Activated CD4-positive, alpha-beta T cell treated with anti-CD3 and anti-CD28 coated beads, Interleukin-2, Interleukin-6, amounts not matched to agents 100 ng/mL and 50 ng/mL, durations not matched to agents 16 hours and 8 hours (primary cell): ENCODE measurements at regions not wholly inside any gene's neighbourhood (a gene's known extent, or its start where the extent isn't known, plus 50 kb on each side); places are given as distances from the start of the nearest gene placed in this dataset.
"Not testable (repeated sequence)": the region's sequence is repeated elsewhere in the genome, so short reads cannot be mapped to it uniquely, and the experiment has no call there.

Source experiments
- DNase-seq: peaks from one replicate; pipeline ENCODE4 v3.0.0-alpha.2; 2020

DNA sequence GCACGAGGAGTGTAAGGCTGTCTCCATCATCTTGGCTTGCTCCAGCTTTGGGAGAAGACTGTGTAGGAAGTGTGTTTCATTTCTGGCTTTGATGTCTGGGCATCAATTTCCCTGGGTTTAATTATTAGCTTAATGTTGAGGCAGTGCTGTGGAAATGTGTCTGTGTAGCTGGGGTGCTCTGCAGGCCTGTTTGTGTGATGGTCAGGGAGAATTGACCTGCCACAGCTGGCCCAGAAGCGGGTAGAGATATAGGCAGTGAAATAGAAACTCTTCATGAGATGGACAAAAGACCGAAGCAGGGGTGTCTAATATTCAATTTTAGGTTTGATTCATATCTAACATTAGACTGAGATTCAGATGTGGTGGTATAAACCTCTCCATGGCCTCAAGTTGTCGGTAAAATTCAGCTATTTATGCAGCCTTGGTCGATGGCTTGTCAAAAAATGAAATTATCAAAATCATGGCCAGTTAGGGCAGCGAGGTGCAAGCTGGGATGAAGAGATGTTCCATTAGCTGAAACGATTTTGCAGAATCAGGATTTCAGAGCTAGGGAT is 95.3 kb upstream of the SNX9 start:
- no peak for DNase-seq

DNA sequence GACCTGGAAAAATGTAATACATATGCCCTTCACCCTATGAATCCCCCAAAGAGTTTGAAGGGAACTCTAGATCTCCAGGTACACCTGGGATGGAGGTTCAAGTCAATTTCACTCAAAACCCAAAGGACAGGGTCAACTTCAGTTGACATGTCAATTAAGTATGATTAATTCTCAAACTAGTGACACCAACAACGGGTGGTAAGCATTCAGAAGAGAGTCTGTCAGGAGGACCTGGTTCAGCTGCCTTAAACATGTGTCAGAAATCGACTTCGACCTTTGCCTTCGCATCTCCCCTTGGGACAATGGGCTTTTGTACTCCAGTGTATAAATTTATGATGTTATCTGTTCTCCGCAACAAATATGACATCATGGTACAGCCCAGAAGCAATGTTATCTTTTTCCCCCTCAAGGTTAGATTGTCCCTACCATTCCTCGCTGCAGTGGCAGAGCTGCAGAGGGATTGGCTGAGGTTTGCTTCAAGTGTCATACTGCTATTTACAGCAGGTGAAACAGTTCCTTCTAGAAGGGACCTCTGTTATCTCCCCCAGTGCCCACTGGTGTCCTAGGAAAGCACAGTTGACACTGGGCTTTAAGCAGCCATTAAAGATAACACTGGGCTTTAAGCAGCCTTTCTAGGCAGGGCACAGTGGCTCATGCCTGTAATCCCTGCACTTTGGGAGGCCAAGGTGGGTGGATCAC is 94.7 kb upstream of the SNX9 start:
- no peak for DNase-seq

- DNase-seq, result no peak
Observed at GRCh38 chr6:157731221-157731620, 91.8 kb upstream of the SNX9 start.

DNA sequence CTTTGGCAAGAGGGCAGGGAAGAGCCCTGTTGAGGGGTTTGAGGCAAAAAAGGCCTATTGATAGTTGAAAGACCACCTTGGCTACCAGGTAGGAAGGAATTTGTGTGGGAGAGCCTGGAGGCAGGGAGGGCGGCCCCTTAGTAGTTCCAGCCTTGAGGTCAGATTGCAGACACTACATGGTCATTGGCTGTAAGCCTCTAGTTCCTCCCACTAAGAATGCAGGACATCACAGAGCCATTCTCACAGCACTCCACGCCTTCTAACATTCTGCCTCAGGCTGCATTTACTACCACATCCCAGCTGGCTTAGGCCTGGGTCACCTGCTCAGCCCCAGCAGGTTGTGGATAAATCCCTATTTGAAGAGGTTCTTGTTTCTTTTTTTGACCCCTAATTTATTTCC is 91.0 kb upstream of the SNX9 start:
- DNase-seq, result no peak

DNA sequence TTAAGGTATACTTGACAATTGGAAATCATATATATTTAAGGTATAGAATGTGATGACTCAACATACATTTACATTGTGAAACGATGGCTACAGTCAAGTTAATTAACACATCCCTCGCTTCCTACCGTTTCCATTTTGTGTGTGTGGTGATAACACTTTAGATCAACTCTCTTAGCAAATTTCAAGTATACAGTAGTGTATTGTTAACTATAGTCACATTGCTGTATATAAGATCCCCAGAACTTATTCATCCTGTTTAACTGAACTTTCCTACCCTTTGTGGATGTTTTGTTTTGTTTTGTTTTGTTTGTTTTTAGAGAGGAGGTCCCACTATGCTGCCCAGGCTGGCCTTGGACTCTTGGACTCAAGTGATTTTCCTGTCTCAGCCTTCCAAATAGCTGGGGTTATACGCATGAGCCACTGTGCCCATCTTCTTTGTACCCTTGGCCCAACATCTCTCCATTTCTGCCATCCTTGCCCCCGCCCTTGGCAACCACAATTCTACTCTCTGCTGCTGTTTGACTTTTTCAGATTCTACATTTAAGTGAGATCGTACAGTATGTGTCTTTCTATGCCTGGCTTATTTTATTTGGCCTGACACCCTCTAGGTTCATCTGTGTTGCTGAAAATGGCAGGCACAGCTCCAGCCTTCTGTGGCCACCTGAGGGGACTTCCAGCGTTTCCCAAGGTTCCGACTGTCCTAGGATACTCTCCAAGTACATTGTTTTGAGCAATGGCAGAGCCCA is 90.5 kb upstream of the SNX9 start:
- no peak for DNase-seq

GRCh38 chr6:157736555-157736954 is 86.5 kb upstream of the SNX9 start:
- DNase-seq, result not testable (repeated sequence)

- DNase-seq, result no peak
Observed at GRCh38 chr6:157741321-157741947, 81.6 kb upstream of the SNX9 start.

DNA sequence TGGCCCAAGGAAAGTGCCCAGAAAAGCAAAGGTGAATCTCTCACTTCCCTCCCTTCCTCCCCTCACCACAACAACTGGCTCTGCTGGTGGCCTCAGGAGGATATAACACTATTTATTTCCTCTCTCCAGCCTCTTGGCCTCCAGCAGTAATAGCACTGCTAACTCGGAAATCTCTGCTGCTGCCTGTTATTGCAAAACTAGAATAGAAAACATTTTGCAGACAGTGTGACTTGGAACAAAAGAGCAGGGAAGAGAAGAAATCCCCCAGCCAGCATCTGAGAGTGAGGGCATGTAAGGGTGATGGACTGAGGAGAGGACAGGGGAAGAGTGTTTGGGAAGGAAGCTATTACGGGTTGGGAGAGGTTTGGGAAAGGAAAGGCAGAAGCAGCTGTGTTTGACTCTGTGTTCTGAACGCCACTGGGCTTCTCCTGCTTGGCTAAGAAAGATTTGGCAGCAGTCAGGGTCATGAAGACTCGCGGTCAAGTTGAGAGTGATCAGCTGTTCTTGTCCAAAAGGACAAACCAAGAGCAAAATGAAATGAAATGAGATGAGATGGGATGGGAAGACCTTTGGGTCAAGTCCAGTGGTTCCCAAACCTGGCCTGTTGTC is 81.0 kb upstream of the SNX9 start:
- DNase-seq, result no peak

- DNase-seq, result no peak
Observed at GRCh38 chr6:157744102-157744601, 78.9 kb upstream of the SNX9 start.

- no peak for DNase-seq
Observed at GRCh38 chr6:157746897-157747296, 76.1 kb upstream of the SNX9 start.

DNA sequence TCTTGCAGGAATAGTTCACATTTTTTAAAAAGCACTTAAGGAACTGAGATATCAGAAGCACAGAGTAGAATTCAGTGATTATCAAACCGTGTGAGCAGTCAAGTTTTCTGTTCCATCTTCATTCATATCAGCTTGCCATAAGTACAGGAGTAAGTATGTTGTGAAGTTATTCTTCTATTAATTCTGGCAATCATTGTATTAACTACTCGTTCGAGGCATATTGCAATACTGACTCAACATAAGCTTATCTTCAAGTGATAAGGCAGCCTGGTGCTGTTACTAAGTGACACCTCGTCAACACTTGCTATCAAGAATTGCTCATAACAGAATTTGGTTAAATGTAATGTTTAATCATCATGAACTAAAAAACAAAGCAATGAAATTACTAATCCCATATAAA is 75.7 kb upstream of the SNX9 start:
- no peak for DNase-seq

DNA sequence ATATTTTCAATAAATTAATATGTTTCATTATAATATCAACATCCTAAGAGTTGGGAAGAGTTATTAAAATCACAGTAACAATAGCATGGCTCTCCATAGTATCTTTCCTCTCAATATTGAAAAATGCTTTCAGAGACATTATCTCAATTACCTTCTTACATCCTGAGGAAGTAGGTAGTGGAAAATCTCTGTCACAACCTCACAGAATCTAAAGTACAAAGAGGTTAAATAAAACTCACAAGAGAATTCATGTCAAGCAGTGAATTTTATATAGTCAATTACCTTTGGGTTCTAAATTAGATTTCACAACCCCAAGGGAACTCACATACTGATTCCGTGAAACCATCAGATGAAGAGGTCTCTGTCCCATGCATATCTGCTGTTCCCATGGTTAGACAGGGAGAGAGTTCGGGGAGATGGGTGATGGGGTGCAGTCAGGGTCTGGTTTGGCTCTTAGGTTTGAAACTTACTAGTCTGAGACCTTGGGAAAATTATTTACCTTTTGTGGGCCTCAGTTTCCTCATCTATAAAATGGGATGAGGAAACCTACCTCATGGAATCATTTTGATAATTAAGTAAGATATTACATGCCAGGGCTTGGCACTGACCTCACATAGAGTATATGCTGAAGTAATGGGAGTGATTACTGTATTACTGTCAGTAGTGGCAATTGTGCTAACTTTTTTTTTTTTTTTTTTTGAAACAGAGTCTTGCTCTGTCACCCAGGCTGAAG is 74.0 kb upstream of the SNX9 start:
- DNase-seq, result no peak

- DNase-seq, result not testable (repeated sequence)
Observed at GRCh38 chr6:157750973-157751372, 72.1 kb upstream of the SNX9 start.

DNA sequence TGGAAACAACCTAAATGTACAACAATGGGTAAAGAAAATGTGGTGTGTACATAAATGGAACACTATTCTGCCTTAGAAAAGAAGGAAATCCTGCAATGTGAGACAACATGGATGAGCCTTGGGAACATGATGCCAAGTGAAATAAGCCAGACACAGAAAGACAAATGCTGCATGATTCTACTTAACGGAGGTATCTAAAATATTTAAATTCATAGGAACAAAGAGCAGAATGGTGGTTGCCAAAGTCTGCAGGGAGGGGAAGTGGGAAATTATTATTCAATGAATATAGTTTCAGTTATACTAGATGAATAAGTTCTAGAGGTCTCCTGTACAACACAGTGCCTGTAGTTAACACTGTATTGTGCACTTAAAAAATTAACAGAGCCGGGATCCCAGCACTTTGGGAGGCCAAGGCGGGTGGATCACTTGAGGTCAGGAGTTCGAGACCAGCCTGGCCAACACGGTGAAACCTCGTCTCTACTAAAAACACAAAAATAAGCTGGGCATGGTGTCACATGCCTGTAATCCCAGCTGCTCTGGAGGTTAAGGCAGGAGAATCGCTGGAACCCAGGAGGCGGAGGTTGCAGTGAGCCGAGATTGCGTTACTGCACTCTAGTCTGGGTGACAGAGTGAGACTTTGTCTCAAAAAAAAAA is 71.4 kb upstream of the SNX9 start:
- DNase-seq, result no peak

DNA sequence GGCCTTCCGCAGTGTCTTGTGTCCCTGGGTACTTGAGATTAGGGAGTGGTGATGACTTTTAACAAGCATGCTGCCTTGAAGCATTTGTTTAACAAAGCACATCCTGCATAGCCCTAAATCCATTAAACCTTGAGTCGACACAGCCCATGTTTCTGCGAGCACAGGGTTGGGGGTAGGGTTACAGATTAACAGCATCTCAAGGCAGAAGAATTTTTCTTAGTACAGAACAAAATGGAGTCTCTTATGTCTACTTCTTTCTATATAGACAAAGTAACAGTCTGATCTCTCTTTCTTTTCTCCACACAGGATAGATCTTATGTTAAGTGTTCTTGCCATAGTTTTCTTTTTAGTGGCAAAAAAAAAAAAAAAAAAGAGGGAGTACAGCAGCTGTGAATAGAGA is 70.2 kb upstream of the SNX9 start:
- not testable (repeated sequence) for DNase-seq

DNA sequence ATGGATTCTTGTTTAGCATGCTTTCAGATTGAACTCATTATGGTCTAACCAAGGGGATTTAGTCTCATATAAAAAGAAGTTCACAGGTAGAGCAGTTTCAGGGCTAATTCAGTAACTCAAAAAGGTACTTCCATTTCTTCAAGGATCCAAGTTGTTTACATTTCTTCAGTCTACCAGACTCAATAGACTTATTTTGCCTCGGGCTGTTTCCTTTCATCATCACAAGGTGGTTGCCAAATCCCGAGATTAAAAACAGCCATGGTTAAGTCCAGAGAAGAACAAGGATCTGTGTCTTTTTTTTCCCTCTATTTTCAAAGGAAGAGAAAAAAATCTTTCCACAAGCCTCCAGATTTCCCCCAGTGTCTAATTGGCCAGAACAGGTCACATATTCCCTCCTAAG is 69.8 kb upstream of the SNX9 start:
- no peak for DNase-seq

DNA sequence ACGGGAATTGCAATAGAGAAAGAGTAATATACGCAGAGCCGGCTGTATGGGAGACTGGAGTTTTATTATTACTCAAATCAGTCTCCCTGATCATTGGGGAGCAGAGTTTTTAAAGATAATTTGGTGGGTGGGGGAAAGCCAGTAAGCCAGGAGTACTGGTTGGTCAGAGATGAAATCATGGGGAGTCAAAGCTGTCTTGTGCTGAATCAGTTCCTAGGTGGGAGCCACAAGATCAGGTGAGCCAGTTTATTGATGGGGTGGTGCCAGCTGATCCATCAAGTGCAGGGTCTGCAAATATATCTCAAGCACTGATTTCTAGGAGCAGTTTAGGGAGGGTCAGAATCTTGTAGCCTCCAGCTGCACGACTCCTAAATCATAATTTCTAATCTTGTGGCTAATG is 69.2 kb upstream of the SNX9 start:
- not testable (repeated sequence) for DNase-seq

DNA sequence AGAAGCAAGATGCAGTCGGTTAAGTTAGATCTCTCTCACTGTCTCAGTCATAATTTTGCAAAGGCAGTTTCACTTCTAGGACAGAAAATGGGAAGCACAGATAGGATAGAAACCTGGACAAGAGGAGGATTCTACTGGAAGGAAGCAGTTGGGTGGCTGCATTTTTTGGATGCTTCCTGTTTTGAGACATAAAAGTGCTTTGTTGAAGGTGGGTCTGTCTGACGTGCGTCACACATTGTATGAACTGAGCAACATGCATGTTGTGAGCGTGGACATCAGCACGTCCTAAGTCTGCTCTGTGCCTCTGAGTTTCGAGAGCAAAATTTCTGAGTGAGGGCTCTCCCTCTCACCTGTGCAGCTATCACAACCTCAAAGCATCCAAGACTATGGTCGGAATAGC is 68.7 kb upstream of the SNX9 start:
- DNase-seq, result no peak

DNA sequence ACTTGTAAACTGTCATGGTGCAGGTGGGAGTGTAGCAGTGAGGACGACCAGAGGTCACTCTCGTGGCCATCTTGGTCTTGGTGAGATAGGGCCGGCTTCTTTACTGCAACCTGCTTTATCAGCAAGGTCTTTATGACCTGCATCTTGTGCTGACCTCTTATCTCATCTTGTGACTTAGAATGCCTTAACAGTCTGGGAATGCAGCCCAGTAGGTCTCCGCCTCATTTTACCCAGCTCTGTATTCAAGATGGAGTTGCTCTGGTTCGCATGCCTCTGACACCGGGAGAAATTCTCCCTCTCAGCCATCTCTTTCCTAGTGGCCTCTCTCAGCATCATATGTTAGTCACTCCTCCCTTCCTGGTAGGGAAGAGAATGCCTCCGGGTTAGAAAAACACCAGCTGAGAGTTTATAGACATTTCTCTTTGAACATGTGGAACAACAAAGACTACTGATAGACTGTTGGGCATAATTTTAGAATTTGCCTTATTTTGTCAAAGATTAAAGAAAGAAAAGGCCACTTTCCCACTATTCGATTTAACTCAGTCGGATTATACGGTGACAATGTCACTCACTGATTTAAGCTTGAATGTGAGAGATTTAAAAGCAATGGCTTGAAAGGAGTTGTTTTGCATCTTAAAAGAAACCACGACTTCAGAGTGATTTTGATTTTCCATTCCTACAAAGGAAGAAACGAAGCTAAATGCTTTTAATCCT is 67.9 kb upstream of the SNX9 start:
- no peak for DNase-seq

DNA sequence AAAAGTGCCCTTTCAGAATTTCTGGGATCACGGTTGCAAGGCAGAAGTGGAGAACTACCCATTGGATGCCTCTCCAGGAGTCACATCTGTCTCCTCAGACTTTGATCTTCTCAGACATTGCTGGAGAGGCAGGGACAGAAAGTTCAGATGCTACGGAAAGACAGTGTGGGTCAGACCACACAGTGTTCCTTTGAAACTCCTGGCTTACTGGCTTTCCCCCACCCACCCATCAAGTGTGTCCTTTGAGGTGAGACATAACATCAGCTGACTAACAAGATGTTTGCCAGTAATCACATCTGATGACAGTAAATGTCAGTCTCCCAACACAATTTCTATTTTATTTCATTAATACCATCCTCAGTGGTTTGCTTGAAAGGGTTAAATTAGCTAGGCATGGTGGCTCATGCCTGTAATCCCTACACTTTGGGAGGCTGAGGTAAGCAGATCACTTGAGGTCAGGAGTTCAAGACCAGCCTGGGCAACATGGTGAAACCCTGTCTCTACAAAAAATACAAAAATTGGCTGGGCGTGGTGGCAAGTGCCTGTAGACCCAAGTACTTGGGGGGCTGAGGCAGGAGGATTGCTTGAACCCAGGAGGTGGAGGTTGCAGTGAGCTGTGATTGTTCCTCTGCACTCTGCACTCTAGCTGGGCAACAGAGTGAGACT is 67.2 kb upstream of the SNX9 start:
- peak; percentile 28 for DNase-seq
